CD14-positive monocyte (primary cell): ENCODE measurements at regions not wholly inside any gene's neighbourhood (a gene's known extent, or its start where the extent isn't known, plus 50 kb on each side); places are given as distances from the start of the nearest gene placed in this dataset.

Experiments
- DNase-seq, 3 donors: peaks; one replicate each; pipeline ENCODE4 v3.0.0-alpha.2; 2011 to 2022
- H2AFZ ChIP-seq: 2 replicates; pipeline ENCODE4 v1.6.0; 2012; ENCODE audit warnings: mild to moderate bottlenecking, low read depth, low read length, inconsistent platforms; ENCODE audit not compliant: insufficient read depth, poor library complexity, severe bottlenecking
- H3K27ac ChIP-seq, 2 donors: 1 replicate in 1 of 2; 2 replicates in 1 of 2; pipeline ENCODE4 v1.5.1; 2012 to 2013; ENCODE audit warnings: low read length in 2 of 2, control low read depth in 1 of 2, inconsistent platforms in 1 of 2, low read depth in 1 of 2, mild to moderate bottlenecking in 1 of 2
- H3K27me3 ChIP-seq, 2 donors: one replicate each; pipeline versions ENCODE4 v1.6.0 to v1.6.1; 2011 to 2013; ENCODE audit warnings: low read length in 2 of 2; ENCODE audit not compliant: control insufficient read depth in 2 of 2, insufficient read depth in 2 of 2
- H3K36me3 ChIP-seq, 2 donors: replicated peaks in 1 of 2; 1 replicate in 1 of 2; 2 replicates in 1 of 2; pipeline versions ENCODE4 v1.5.1 to v1.6.1; 2012 to 2013; ENCODE audit warnings: low read length in 2 of 2, control low read depth in 1 of 2, inconsistent platforms in 1 of 2, mild to moderate bottlenecking in 1 of 2; ENCODE audit not compliant: insufficient read depth in 2 of 2, control insufficient read depth in 1 of 2
- H3K4me1 ChIP-seq, 2 donors: 1 replicate in 1 of 2; 2 replicates in 1 of 2; pipeline versions ENCODE4 v1.5.1 to v1.6.1; 2012 to 2013; ENCODE audit warnings: low read length in 2 of 2, control low read depth in 1 of 2, inconsistent platforms in 1 of 2, mild to moderate bottlenecking in 1 of 2, moderate library complexity in 1 of 2; ENCODE audit not compliant: insufficient read depth in 2 of 2, control insufficient read depth in 1 of 2
- H3K4me2 ChIP-seq: replicated peaks from 2 replicates; pipeline ENCODE3; 2012; ENCODE audit warnings: low read length, moderate library complexity, mild to moderate bottlenecking; ENCODE audit not compliant: poor library complexity, severe bottlenecking; ENCODE audit errors: extremely low read depth
- H3K4me3 ChIP-seq, 3 experiments: fragments of 200-600 bp in 1 of 3; sonication (generic) in 1 of 3; replicated peaks in 1 of 3; 1 replicate in 2 of 3; 2 replicates in 1 of 3; pipeline ENCODE4 v1.5.1; 2011 to 2013; ENCODE audit warnings: low read length in 3 of 3, mild to moderate bottlenecking in 3 of 3, control low read depth in 2 of 3, low read depth in 2 of 3, inconsistent platforms in 1 of 3, moderate library complexity in 1 of 3
- H3K79me2 ChIP-seq: 2 replicates; pipeline ENCODE4 v1.6.0; 2012; ENCODE audit warnings: mild to moderate bottlenecking, control low read depth, inconsistent platforms, low read length, moderate library complexity; ENCODE audit not compliant: insufficient read depth
- H3K9ac ChIP-seq: 2 replicates; pipeline ENCODE4 v1.6.0; 2017; ENCODE audit warnings: low read length, mild to moderate bottlenecking; ENCODE audit not compliant: insufficient read depth, poor library complexity, severe bottlenecking
- H3K9me3 ChIP-seq, 2 donors: replicated peaks in 1 of 2; 1 replicate in 1 of 2; 2 replicates in 1 of 2; pipeline versions ENCODE4 v1.5.1 to v1.6.1; 2012 to 2013; ENCODE audit warnings: low read length in 2 of 2, control low read depth in 1 of 2; ENCODE audit not compliant: control insufficient read depth in 1 of 2, insufficient read depth in 1 of 2
- H4K20me1 ChIP-seq: 2 replicates; pipeline ENCODE4 v1.6.0; 2012; ENCODE audit warnings: mild to moderate bottlenecking, low read length, control low read depth, moderate library complexity; ENCODE audit not compliant: insufficient read depth
- H3K27ac Mint-ChIP-seq, 7 donors: one replicate each; pipeline ENCODE4 v1.8.0; 2020; ENCODE audit warnings: mild to moderate bottlenecking in 7 of 7, mixed read lengths in 7 of 7, moderate library complexity in 6 of 7, inconsistent platforms in 2 of 7
- H3K27me3 Mint-ChIP-seq, 3 donors: one replicate each; pipeline ENCODE4 v1.8.0; 2021 to 2022; ENCODE audit warnings: low read depth in 3 of 3, mild to moderate bottlenecking in 3 of 3, mixed read lengths in 3 of 3, moderate library complexity in 3 of 3, inconsistent platforms in 1 of 3
- H3K36me3 Mint-ChIP-seq, 2 donors: one replicate each; pipeline ENCODE4 v1.8.0; 2020; ENCODE audit warnings: mixed read lengths in 2 of 2, inconsistent platforms in 1 of 2, mild to moderate bottlenecking in 1 of 2
- H3K4me1 Mint-ChIP-seq: one replicate; pipeline ENCODE4 v1.8.0; 2020; ENCODE audit warnings: mild to moderate bottlenecking, mixed read lengths
- H3K4me3 Mint-ChIP-seq, 2 donors: one replicate each; pipeline ENCODE4 v1.8.0; 2020; ENCODE audit warnings: mild to moderate bottlenecking in 2 of 2, mixed read lengths in 2 of 2, moderate library complexity in 1 of 2
- H3K9me3 Mint-ChIP-seq, 7 donors: one replicate each; pipeline ENCODE4 v1.8.0; 2020 to 2022; ENCODE audit warnings: mixed read lengths in 7 of 7, mild to moderate bottlenecking in 6 of 7, moderate library complexity in 6 of 7, inconsistent platforms in 2 of 7
- CTCF ChIP-seq: fragments of 200-600 bp; IDR thresholded peaks from one replicate; pipeline ENCODE4 v1.8.0; 2022; ENCODE audit warnings: antibody characterized with exemption, mild to moderate bottlenecking
- WGBS: methylation state at CpG from one replicate; pipeline ENCODE4 v1.1.5; 2013; ENCODE audit warnings: missing lambda C conversion rate; ENCODE audit not compliant: insufficient coverage; 5-methylcytosine and 5-hydroxymethylcytosine counted together
- intact Hi-C, 2 donors: fragments of 100-400 bp; cut with micrococcal nuclease; formaldehyde crosslinking; loops; one replicate each; pipeline versions ENCODE4 v1.15.0 to v1.15.1; 2023

GRCh38 chr16:66260522-66261254 is 105.8 kb upstream of the CDH5 start:
- H3K4me2 ChIP-seq, result no peak overlapping the region
- H3K27me3 ChIP-seq, result no peaks in the 10 kb centered on the region
- H3K9me3 Mint-ChIP-seq, result no peaks in the 10 kb centered on the region
- no peak overlapping the region for H3K4me3 Mint-ChIP-seq
- H4K20me1 ChIP-seq, result no peaks in the 10 kb centered on the region
- H3K9me3 ChIP-seq, result no peaks in the 10 kb centered on the region
- H2AFZ ChIP-seq, result no peak overlapping the region
- H3K27ac Mint-ChIP-seq, result no peak overlapping the region
- H3K27me3 Mint-ChIP-seq, result peaks cover 0 to 1% (median under 1%) of the 10 kb centered on the region in 3 donors
- 83% methylated on average over 13 of the region's 14 CpGs for WGBS
- TF ChIP-seq CTCF, result no peak
- peaks cover 7% of the 10 kb centered on the region for H3K4me1 Mint-ChIP-seq
- intact Hi-C loops, result no loop called here
- H3K36me3 ChIP-seq, result no peaks in the 10 kb centered on the region
- no peak overlapping the region for H3K27ac ChIP-seq
- H3K4me3 ChIP-seq, result no peak overlapping the region
- no peak overlapping the region for H3K9ac ChIP-seq
- DNase-seq, result no peak
- peaks cover 0 to 6% of the 10 kb centered on the region in 2 donors for H3K4me1 ChIP-seq
- H3K79me2 ChIP-seq, result no peaks in the 10 kb centered on the region
- no peaks in the 10 kb centered on the region for H3K36me3 Mint-ChIP-seq

DNA sequence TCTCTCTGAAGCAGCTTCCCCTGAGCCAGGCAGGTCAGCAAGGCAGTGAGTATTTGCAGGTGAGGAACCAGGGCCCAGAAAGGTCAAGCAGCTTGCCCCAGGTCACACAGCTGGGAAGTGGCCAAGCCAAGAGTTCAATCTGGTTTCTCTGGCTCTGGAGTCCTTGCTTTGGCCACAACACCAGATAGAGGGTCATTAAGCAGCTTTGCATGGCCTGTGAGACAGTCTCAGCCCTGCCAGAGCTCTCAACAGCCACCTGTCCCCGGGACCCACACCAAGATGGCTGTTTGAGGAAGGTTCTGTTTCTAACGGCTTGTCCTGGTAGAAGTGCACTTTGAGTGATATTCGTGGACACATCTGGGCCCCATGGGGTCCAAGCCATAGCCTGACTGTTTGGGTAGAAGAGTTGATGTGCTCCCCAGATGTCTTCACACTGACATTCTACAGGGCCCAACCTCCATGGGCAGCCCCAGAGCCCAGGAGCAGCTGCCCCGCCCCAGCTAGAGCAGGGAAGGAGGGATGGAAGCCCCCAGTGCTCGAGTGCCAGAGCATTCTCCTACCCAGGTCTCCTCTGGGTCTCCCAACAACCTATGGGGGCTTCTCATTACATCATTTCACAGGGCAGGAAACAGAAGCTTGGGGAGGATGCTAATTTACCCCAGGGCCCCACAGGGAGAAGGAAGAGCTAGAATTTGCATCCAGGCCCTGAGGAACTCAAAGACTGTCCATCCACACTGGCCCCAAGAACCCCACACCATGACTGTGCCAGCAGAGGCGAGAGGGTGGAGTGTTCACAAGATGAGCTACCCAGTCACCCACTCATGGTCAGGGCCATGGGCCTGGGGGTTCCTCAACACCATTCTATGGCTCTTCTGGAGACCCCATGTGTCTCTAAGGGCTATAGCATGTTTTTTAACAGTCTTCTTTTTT is 107.3 kb upstream of the CDH5 start:
- H3K27me3 ChIP-seq, result no peaks in the 10 kb centered on the region
- no peak overlapping the region for H3K27ac ChIP-seq
- H3K4me3 ChIP-seq, result no peak overlapping the region
- H3K79me2 ChIP-seq, result no peaks in the 10 kb centered on the region
- no peak overlapping the region for H3K4me2 ChIP-seq
- no peaks in the 10 kb centered on the region for H3K36me3 ChIP-seq
- H3K4me1 ChIP-seq, result peaks cover 0 to 6% of the 10 kb centered on the region in 2 donors
- intact Hi-C loops, result no loop called here
- H3K4me1 Mint-ChIP-seq, result peaks cover 7% of the 10 kb centered on the region
- no peak overlapping the region for H3K4me3 Mint-ChIP-seq
- H3K36me3 Mint-ChIP-seq, result no peaks in the 10 kb centered on the region
- peak overlapping the region; percentile 40 for H2AFZ ChIP-seq
- no peak for DNase-seq
- H3K9me3 Mint-ChIP-seq, result no peaks in the 10 kb centered on the region
- peak overlapping the region in 1 of 7 donors; percentile 7 for H3K27ac Mint-ChIP-seq
- H3K9me3 ChIP-seq, result no peaks in the 10 kb centered on the region
- no peaks in the 10 kb centered on the region for H4K20me1 ChIP-seq
- no peak overlapping the region for H3K9ac ChIP-seq
- WGBS, result 93% methylated on average over 2 of the region's 6 CpGs
- H3K27me3 Mint-ChIP-seq, result peaks cover 0 to 2% (median 1%) of the 10 kb centered on the region in 3 donors
- no peak for TF ChIP-seq CTCF
